ENCODE measurements at regions not wholly inside any gene's neighbourhood (a gene's known extent, or its start where the extent isn't known, plus 50 kb on each side); places are given as distances from the start of the nearest gene placed in this dataset.
A peak's percentile ranks its signal among the peaks of the same experiment; 100 is the strongest.

DNA sequence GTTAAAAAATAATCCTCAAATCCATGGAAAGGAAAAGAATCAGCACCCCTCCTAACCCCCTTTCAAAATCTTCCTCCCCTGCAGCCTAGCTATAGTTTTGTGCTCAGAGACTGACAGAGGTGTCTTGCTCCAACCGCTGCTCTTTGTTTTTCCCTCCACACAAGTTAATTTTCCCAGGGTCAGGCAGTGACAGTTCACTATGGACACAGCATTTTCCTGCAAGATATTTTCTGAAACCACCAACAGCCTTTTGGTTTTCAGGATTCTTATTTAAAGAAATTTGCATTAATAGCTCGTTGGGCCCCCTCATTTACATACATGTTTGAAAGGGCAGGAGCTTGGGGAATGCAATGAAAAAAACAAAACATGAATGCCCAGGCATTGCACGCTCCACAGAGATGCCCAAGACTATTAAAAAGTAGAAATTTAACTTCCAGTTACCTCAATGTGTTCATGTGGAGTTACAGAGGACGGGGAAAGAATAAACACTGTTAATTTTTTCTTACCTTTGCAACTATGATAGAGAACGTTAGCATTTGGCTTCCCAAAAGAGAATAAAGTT, 71.4 kb upstream of the CXCR4 start:
- Histone ChIP-seq H3K27me3 (no peaks in the 10 kb centered on the region), H3K27ac (no peak overlapping the region), H3K36me3 (no peaks in the 10 kb centered on the region), H3K4me2 (no peak overlapping the region), H3K9ac (no peak overlapping the region), H3K9me3 (peaks cover 4% of the 10 kb centered on the region), H4K20me1 (no peaks in the 10 kb centered on the region), H3K4me1 (peaks cover 42% of the 10 kb centered on the region), H3K4me3 (no peak overlapping the region)
- no peak for TF ChIP-seq Cebpa-rat (IDR thresholded peaks at IDR 0.05)

DNA sequence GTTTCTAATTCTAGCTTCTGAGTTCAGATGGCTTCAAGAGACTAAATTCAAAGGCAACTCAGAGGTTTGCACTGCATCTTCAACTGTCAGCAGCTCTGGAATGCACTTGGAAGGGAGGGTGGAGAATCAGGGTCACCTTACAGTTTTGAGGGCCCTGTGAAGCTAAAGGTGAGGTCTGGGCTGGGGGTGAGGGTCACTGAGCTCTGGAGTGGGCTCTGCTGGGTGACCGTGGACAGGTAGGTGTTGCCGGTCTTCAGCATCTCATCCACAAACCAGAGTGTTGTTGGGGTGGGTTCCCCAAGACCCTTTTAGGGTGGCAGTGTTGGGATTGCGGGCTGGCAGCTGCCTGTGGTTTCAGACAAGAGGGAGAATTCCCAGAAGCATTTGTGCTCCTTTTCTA, 70.1 kb upstream of the CXCR4 start:
- Histone ChIP-seq H3K9ac (no peak overlapping the region), H3K27me3 (no peaks in the 10 kb centered on the region), H3K9me3 (peaks cover 4% of the 10 kb centered on the region), H3K36me3 (no peaks in the 10 kb centered on the region), H3K4me1 (peaks cover 42% of the 10 kb centered on the region), H3K4me2 (peak overlapping the region; percentile 1; the same call in 1 of the 2 replicates), H3K4me3 (no peak overlapping the region), H3K27ac (no peak overlapping the region; the same call in 1 of the 2 replicates), H4K20me1 (no peaks in the 10 kb centered on the region)
- no peak for TF ChIP-seq Cebpa-rat (IDR thresholded peaks at IDR 0.05)

DNA sequence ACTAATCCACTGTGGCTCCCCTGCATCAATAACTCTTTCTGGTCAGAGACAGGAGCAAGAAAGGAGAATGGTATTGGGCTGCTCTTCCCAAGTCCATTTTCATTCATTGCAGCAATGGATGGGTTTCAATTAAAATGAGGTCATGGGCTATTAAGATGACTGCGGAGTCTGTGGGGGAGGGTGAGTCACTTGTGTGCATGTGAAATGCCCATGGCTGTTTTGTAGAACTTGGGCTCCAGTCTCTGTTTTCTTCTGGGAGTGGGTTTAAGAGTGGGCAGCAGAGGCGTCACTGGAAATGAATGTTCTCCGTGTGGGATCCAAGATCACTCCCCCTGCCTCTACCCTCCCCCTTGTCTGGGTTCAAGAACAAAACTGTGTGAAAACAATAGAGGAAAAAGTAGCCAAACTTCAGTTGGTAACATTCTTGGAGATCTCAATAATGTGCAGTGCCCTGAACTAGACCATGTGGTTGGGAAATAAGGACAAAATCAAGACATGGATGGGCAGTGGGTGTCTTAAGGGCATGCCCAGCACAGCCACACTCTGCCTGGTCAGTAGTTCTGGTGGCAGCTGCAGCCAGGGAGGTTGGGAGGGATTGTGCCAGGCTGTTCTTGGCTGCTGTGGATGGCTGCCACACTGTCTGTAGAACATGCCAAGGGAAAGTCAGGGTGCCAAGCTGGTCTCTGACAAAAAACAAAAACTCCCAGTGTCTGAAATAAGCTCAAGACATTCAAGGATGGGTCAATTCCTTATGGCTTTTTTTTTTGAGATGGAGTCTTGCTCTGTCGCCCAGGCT, 68.2 kb upstream of the CXCR4 start:
- TF ChIP-seq Cebpa-rat (IDR thresholded peaks at IDR 0.05) = no peak
- peaks cover 31% of the 10 kb centered on the region for H3K4me1 ChIP-seq
- peaks cover 19% of the 10 kb centered on the region for H3K9me3 ChIP-seq

DNA sequence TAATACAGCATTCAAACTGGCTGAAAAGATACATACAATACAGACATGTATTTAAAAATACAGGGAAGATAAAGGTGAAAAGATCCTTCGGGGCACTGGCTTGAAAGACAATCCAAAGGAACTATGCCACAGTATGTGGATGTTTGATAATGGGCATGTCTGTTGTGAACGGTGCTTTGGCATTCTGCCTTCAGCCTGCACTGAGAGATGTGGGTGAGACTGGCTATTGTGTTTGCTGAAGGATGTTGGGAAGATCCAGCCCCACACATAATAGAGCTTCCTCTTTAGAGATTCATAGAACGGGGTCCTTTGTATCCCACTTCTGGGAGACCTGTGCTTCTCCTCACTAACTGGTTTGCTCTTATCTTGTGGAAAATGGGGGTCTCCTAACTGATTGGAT, 65.1 kb upstream of the CXCR4 start:
- Histone ChIP-seq H3K4me1 (peaks cover 5% of the 10 kb centered on the region; the same call in 1 of the 2 replicates), H3K36me3 (0 out of 2 replicates have a peak, but pooled peaks cover 8% of the 10 kb centered on the region), H3K27me3 (no peaks in the 10 kb centered on the region), H3K9me3 (peaks cover 32% of the 10 kb centered on the region), H3K4me2 (no peak overlapping the region), H3K4me3 (no peak overlapping the region), H4K20me1 (no peaks in the 10 kb centered on the region), H3K9ac (no peak overlapping the region), H3K27ac (no peak overlapping the region)
- no peak for TF ChIP-seq Cebpa-rat (IDR thresholded peaks at IDR 0.05)

More for the DNA sequence above, 68.2 kb upstream of the CXCR4 start:
- H3K27me3 ChIP-seq = no peaks in the 10 kb centered on the region
- no peak overlapping the region for H3K9ac ChIP-seq
- H3K4me2 ChIP-seq = no peak overlapping the region
- no peak overlapping the region for H3K27ac ChIP-seq
- 0 out of 2 replicates have a peak, but pooled peaks cover under 1% of the 10 kb centered on the region for H3K36me3 ChIP-seq
- no peaks in the 10 kb centered on the region for H4K20me1 ChIP-seq
- no peak overlapping the region for H3K4me3 ChIP-seq

DNA sequence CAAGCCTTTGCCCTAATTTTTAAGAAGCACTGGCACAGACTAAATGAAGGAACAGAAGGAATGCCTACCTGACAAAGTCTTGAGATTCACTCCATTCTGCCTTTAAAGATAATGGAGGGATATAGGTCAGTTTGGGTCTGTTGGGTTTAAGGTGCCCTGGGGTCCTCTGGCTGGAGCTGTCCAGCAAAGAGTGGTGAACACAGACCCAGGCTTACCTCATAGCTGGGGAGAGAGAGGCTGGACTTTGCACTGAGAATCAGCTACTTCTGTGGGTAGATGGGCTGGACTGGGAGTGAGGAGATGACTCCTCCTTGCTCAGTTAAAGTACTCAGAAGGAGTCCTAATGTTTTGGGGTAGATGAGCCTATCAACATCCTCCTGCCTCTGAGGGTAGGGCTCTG, 64.4 kb upstream of the CXCR4 start:
- H3K4me3 ChIP-seq = no peak overlapping the region
- H3K4me1 ChIP-seq = peaks cover 10% of the 10 kb centered on the region; the same call in 1 of the 2 replicates
- H3K9me3 ChIP-seq = peaks cover 32% of the 10 kb centered on the region
- H3K27ac ChIP-seq = no peak overlapping the region
- no peak overlapping the region for H3K9ac ChIP-seq
- H3K4me2 ChIP-seq = no peak overlapping the region
- no peak for TF ChIP-seq Cebpa-rat (IDR thresholded peaks at IDR 0.05)
- H3K36me3 ChIP-seq = 0 out of 2 replicates have a peak, but pooled peaks cover 8% of the 10 kb centered on the region
- H4K20me1 ChIP-seq = no peaks in the 10 kb centered on the region
- H3K27me3 ChIP-seq = no peaks in the 10 kb centered on the region

DNA sequence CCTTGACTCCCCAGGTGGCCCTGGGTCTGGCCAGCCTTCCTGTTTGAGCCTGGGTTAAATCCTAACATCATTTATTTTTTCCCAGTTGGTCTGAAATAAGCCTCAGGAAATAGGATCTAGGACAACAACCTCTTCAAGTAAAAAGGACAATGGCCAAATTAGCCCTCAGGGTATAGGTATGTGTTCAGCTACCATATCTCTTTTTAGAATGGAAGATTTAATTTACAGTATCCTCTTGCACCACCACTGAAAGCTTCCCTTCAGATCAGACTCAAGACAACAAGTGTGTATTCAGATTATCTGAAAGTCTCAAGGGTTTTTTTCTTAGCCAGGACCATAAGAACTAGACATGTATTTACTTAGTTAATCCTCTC, 61.6 kb upstream of the CXCR4 start:
- no peaks in the 10 kb centered on the region for H4K20me1 ChIP-seq
- H3K36me3 ChIP-seq = 0 out of 2 replicates have a peak, but pooled peaks cover 8% of the 10 kb centered on the region
- TF ChIP-seq Cebpa-rat (IDR thresholded peaks at IDR 0.05) = no peak
- peaks cover 18% of the 10 kb centered on the region; the same call in 1 of the 2 replicates for H3K4me1 ChIP-seq
- no peak overlapping the region for H3K27ac ChIP-seq
- H3K4me2 ChIP-seq = no peak overlapping the region
- no peak overlapping the region for H3K9ac ChIP-seq
- no peaks in the 10 kb centered on the region for H3K27me3 ChIP-seq
- no peak overlapping the region for H3K4me3 ChIP-seq
- H3K9me3 ChIP-seq = peaks cover 42% of the 10 kb centered on the region

DNA sequence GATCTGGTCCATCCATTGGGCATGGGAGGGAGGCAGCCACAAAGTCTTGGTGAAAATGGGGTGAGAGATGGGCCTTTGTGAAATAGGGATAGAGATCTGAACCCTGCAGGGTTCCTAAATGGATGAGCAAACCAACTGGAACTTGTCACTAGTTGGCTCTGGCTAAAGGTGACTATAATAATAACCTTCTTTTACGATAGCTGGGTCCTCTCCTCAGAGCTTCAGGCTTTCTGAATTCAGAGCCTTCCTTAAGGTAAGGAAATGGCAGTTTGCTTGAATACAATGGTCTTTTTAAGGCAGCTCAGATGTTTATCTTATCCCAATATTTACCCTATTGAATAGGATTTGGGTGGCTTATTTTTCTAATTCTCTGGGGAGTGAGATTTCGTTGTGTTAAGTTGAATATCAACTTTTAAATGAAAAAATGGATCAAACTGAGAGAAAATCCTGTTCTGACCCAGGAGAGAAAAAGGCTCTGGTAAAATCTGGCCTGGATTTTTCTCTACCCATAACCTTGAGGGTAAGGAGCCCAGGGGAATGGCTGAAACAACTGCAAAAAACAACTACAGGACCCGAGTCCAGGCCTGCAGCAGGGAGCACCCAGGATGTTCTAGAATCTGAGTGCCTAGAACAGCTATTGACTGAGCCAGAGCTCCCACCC, 61.1 kb upstream of the CXCR4 start:
- H3K27ac ChIP-seq = no peak overlapping the region
- H3K4me1 ChIP-seq = peaks cover 18% of the 10 kb centered on the region; the same call in 1 of the 2 replicates
- no peak overlapping the region for H3K4me3 ChIP-seq
- no peaks in the 10 kb centered on the region for H4K20me1 ChIP-seq
- H3K27me3 ChIP-seq = no peaks in the 10 kb centered on the region
- H3K9ac ChIP-seq = no peak overlapping the region
- no peak for TF ChIP-seq Cebpa-rat (IDR thresholded peaks at IDR 0.05)
- no peak overlapping the region for H3K4me2 ChIP-seq
- H3K9me3 ChIP-seq = peaks cover 43% of the 10 kb centered on the region
- 0 out of 2 replicates have a peak, but pooled peaks cover 8% of the 10 kb centered on the region for H3K36me3 ChIP-seq

DNA sequence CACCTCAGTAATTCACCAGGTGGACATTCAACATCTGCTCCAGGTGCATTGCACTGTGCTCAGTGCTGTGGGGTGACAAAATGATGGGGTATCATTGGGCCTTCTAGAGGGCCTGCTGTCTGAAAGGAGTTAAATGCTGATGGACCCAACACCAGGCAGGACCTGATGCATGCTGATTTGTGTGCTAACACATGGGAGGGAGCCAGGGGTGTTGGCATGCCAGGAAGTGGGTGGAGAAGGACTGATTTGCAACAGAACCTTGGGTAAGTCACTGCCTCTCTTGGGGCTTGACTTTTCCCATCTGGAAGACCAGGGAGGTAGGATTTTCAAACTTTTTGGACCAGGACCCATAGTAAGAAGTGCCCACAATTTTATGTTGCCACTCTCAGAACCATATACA, 57.9 kb upstream of the CXCR4 start:
- no peak overlapping the region for H3K4me2 ChIP-seq
- no peak overlapping the region for H3K27ac ChIP-seq
- no peak overlapping the region for H3K4me3 ChIP-seq
- peaks cover 25% of the 10 kb centered on the region for H3K9me3 ChIP-seq
- H3K4me1 ChIP-seq = peaks cover 38% of the 10 kb centered on the region
- no peak for TF ChIP-seq Cebpa-rat (IDR thresholded peaks at IDR 0.05)
- no peaks in the 10 kb centered on the region for H4K20me1 ChIP-seq
- no peak overlapping the region for H3K9ac ChIP-seq
- H3K27me3 ChIP-seq = no peaks in the 10 kb centered on the region
- 0 out of 2 replicates have a peak, but pooled peaks cover 4% of the 10 kb centered on the region for H3K36me3 ChIP-seq

DNA sequence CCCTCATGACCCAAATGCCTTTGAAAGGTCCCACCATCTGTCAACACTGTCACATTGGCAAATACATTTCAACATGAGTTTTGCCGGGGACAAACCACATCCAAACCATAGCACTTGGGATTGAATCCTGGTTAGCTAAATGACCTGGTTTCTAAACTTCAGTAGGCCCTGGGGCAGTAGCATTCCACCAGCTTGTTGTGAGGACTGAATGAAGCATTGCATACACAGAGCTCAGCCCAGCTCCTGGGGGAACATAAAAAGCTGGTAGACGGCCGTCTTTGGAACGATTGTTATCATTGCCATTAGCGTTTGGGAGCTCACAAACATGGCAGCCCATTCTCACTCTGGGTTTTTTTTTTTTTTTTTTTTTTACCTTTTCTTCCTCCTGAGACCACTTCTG, 57.5 kb upstream of the CXCR4 start:
- Histone ChIP-seq H3K27me3 (no peaks in the 10 kb centered on the region), H3K9me3 (peaks cover 24% of the 10 kb centered on the region), H3K27ac (no peak overlapping the region), H3K4me2 (no peak overlapping the region), H3K9ac (no peak overlapping the region), H3K4me3 (no peak overlapping the region), H3K36me3 (0 out of 2 replicates have a peak, but pooled peaks cover under 1% of the 10 kb centered on the region), H3K4me1 (peaks cover 38% of the 10 kb centered on the region), H4K20me1 (no peaks in the 10 kb centered on the region)
- no peak for TF ChIP-seq Cebpa-rat (IDR thresholded peaks at IDR 0.05)

DNA sequence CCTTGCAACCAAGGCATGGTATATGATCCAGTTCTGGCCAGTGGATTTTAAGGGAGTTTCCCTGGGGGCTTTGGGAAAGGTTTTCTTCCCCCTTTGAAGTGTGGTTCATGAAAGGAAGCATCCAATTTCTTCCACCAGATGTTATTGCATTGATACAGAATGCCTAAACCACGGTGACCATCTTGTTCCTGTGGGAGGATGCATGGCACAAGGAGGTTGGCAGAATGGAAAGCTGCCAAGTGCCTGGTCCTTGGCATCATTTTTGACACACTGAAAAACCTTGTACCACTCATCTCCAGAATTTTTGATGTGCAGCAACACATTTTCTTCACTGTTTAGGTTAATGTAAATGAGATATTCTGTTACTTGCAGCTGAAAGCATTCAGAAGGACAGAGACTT, 55.2 kb upstream of the CXCR4 start:
- TF ChIP-seq Cebpa-rat (IDR thresholded peaks at IDR 0.05) = no peak
- Histone ChIP-seq H3K9ac (no peak overlapping the region), H3K9me3 (peaks cover 40% of the 10 kb centered on the region), H3K4me3 (no peak overlapping the region), H3K27ac (no peak overlapping the region; the same call in 1 of the 2 replicates), H3K4me2 (peak overlapping the region; percentile 53), H4K20me1 (no peaks in the 10 kb centered on the region), H3K27me3 (no peaks in the 10 kb centered on the region), H3K4me1 (peaks cover 34% of the 10 kb centered on the region), H3K36me3 (no peaks in the 10 kb centered on the region)
